Neural cell (in vitro differentiated cells): ENCODE measurements at regions not wholly inside any gene's neighbourhood (a gene's known extent, or its start where the extent isn't known, plus 50 kb on each side); places are given as distances from the start of the nearest gene placed in this dataset.

ENCODE experiments used
- CTCF ChIP-seq: fragments of 450-650 bp; IDR thresholded peaks from 2 replicates; pipeline ENCODE4 v1.5.1; 2014; ENCODE audit warnings: antibody characterized with exemption, mild to moderate bottlenecking, moderate library complexity; ENCODE audit not compliant: poor library complexity, severe bottlenecking
- EP300 ChIP-seq: fragments of 450-650 bp; conservative IDR thresholded peaks from 2 replicates; pipeline ENCODE4 v1.6.1; 2014; ENCODE audit warnings: antibody characterized with exemption, mild to moderate bottlenecking, moderate library complexity; ENCODE audit not compliant: poor library complexity, severe bottlenecking
- POLR2AphosphoS5 ChIP-seq: IDR thresholded peaks from 2 replicates; pipeline ENCODE4 v1.6.1; 2012
- REST ChIP-seq: IDR thresholded peaks from 2 replicates; pipeline ENCODE4 v1.6.1; 2012; ENCODE audit warnings: borderline replicate concordance
- SMC3 ChIP-seq: fragments of 450-650 bp; conservative IDR thresholded peaks from 2 replicates; pipeline ENCODE4 v1.6.1; 2014; ENCODE audit warnings: antibody characterized with exemption, mild to moderate bottlenecking, moderate library complexity; ENCODE audit not compliant: poor library complexity

- TF ChIP-seq CTCF (no peak), POLR2AphosphoS5 (no peak), EP300 (no peak), REST (no peak), SMC3 (no peak)
Measured at GRCh38 chr10:3848005-3848774, 63.2 kb upstream of the KLF6 start.
